ENCODE measurements at regions not wholly inside any gene's neighbourhood (a gene's known extent, or its start where the extent isn't known, plus 50 kb on each side); places are given as distances from the start of the nearest gene placed in this dataset.

DNA sequence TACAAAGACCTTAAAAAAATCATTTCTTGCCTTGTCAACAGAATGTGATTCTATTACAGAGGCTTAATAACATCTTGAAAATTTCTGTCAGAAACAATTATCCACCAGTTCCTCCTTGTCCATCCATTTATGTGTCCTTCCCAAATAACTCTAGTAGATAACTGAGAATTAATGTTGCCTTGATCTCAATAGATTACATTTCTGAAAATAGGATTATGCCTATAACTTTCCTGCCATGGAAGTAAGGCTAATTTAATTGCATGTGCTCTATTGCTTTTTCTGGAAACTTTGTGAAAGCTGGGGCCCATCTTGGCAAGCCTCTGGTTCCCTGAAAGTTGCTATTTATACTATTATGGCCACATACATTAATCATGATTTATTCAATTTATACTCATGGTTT, 76.2 kb upstream of the UNC5C start (continued):
- TF ChIP-seq, protein P1, sequence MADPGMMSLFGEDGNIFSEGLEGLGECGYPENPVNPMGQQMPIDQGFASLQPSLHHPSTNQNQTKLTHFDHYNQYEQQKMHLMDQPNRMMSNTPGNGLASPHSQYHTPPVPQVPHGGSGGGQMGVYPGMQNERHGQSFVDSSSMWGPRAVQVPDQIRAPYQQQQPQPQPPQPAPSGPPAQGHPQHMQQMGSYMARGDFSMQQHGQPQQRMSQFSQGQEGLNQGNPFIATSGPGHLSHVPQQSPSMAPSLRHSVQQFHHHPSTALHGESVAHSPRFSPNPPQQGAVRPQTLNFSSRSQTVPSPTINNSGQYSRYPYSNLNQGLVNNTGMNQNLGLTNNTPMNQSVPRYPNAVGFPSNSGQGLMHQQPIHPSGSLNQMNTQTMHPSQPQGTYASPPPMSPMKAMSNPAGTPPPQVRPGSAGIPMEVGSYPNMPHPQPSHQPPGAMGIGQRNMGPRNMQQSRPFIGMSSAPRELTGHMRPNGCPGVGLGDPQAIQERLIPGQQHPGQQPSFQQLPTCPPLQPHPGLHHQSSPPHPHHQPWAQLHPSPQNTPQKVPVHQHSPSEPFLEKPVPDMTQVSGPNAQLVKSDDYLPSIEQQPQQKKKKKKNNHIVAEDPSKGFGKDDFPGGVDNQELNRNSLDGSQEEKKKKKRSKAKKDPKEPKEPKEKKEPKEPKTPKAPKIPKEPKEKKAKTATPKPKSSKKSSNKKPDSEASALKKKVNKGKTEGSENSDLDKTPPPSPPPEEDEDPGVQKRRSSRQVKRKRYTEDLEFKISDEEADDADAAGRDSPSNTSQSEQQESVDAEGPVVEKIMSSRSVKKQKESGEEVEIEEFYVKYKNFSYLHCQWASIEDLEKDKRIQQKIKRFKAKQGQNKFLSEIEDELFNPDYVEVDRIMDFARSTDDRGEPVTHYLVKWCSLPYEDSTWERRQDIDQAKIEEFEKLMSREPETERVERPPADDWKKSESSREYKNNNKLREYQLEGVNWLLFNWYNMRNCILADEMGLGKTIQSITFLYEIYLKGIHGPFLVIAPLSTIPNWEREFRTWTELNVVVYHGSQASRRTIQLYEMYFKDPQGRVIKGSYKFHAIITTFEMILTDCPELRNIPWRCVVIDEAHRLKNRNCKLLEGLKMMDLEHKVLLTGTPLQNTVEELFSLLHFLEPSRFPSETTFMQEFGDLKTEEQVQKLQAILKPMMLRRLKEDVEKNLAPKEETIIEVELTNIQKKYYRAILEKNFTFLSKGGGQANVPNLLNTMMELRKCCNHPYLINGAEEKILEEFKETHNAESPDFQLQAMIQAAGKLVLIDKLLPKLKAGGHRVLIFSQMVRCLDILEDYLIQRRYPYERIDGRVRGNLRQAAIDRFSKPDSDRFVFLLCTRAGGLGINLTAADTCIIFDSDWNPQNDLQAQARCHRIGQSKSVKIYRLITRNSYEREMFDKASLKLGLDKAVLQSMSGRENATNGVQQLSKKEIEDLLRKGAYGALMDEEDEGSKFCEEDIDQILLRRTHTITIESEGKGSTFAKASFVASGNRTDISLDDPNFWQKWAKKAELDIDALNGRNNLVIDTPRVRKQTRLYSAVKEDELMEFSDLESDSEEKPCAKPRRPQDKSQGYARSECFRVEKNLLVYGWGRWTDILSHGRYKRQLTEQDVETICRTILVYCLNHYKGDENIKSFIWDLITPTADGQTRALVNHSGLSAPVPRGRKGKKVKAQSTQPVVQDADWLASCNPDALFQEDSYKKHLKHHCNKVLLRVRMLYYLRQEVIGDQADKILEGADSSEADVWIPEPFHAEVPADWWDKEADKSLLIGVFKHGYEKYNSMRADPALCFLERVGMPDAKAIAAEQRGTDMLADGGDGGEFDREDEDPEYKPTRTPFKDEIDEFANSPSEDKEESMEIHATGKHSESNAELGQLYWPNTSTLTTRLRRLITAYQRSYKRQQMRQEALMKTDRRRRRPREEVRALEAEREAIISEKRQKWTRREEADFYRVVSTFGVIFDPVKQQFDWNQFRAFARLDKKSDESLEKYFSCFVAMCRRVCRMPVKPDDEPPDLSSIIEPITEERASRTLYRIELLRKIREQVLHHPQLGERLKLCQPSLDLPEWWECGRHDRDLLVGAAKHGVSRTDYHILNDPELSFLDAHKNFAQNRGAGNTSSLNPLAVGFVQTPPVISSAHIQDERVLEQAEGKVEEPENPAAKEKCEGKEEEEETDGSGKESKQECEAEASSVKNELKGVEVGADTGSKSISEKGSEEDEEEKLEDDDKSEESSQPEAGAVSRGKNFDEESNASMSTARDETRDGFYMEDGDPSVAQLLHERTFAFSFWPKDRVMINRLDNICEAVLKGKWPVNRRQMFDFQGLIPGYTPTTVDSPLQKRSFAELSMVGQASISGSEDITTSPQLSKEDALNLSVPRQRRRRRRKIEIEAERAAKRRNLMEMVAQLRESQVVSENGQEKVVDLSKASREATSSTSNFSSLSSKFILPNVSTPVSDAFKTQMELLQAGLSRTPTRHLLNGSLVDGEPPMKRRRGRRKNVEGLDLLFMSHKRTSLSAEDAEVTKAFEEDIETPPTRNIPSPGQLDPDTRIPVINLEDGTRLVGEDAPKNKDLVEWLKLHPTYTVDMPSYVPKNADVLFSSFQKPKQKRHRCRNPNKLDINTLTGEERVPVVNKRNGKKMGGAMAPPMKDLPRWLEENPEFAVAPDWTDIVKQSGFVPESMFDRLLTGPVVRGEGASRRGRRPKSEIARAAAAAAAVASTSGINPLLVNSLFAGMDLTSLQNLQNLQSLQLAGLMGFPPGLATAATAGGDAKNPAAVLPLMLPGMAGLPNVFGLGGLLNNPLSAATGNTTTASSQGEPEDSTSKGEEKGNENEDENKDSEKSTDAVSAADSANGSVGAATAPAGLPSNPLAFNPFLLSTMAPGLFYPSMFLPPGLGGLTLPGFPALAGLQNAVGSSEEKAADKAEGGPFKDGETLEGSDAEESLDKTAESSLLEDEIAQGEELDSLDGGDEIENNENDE (IDR thresholded peaks at IDR 0.05; ENCODE audit: insufficient replicate concordance, low read length) = no peak
- no peak for TF ChIP-seq NRF1 (IDR thresholded peaks at IDR 0.05; ENCODE audit: low read depth, low read length)
